GM18861 (cell line): ENCODE measurements at regions not wholly inside any gene's neighbourhood (a gene's known extent, or its start where the extent isn't known, plus 50 kb on each side); places are given as distances from the start of the nearest gene placed in this dataset.

ENCODE experiments used
- ATAC-seq: cut with Tn5 transposase; IDR thresholded peaks from one replicate; pipeline ENCODE4 v1.9.1; 2021; ENCODE audit not compliant: unreplicated experiment

DNA sequence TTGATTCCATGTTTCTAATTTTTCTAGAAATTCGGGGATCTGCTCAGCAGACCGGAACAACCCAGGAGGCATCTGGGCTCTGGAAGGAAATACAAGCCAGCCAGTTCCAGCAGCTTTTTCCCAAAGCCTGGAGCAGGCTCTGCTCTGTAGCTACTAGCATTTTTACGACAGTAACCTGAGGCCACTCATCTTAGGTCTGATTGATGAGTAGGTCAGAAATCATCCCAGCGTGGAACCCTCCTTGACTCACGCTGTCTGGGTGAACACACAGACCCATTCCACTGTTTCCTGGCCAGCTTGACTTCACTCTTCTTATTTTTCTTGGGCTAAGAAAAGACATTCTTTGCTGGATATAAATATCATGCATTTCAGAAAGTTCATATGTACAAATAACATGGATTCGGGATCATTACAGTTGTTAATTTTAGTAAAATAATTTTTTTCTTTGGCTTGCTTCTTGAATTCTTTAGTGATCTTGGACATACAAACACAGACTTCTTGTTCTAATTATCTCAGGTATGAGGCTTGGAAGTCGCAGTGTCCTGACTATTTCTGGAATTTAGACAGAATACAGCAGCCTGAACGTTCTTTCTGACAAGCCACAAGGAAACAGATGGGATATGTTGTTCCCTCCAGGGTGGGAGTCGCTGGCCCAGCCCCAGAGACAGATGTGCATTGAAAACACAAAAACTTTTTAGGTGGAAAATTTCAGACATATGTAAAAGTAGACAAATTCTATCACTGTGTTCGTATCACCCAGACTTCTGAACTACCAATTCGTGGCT lies 54.6 kb upstream of the PITRM1 start:
- no peak for ATAC-seq

GRCh38 chr10:3225561-3225960 lies 53.0 kb upstream of the PITRM1 start:
- ATAC-seq: no peak

GRCh38 chr10:3224241-3224640 lies 51.7 kb upstream of the PITRM1 start:
- ATAC-seq: no peak

GRCh38 chr10:3222626-3223025 lies 50.0 kb upstream of the PITRM1 start:
- no peak for ATAC-seq
